ENCODE measurements at regions not wholly inside any gene's neighbourhood (a gene's known extent, or its start where the extent isn't known, plus 50 kb on each side); places are given as distances from the start of the nearest gene placed in this dataset.
"Not testable (repeated sequence)": the region's sequence is repeated elsewhere in the genome, so short reads cannot be mapped to it uniquely, and the experiment has no call there.

DNA sequence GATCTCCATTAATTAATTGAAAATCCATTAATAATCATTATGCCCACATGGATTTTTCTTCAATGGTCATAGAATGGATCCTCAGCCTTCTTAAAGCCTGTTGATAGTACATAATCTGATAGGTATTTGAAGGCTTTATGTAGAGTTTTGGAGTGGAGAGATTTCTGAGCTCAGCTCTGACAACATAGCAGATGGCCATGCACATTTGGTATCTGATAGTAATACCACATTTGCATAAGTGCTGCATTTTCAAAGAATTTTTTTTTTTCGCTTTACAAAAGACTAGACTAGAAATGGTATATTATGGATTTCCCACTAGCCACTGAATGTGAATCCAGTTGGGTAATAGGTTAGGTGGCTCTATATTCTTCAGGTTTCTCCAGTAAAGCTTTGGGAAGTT is 440.6 kb downstream of the FGF13 start:
- H3K9me3 ChIP-seq (ENCODE audit: low read length): peaks cover 6% of the 10 kb centered on the region; the same call in 1 of the 2 replicates
- no peak overlapping the region for H3K9ac ChIP-seq (ENCODE audit: insufficient read depth, low read depth, low read length)
- in situ Hi-C loops (cut with HindIII; ENCODE audit: extremely low pct_ligation_motif_present, low pct_unique_long_range_greater_than_20kb) (no loop called here), intact Hi-C loops (cut with micrococcal nuclease; ENCODE audit: unreplicated experiment) (no loop called here)
- no peak overlapping the region for H3K27ac ChIP-seq (ENCODE audit: extremely low read length, insufficient read depth, low read length)
- POLR2A ChIA-PET: no interaction called here
- H4K20me1 ChIP-seq (ENCODE audit: insufficient read depth, low read length): no peaks in the 10 kb centered on the region
- H3K4me2 ChIP-seq (ENCODE audit: low read depth, low read length): no peak overlapping the region
- no peaks in the 10 kb centered on the region for H3K4me1 ChIP-seq (ENCODE audit: insufficient read depth, low read length)
- DNase-seq (ENCODE audit: low spot score) (no peak), ATAC-seq (no peak), FAIRE-seq (no peak)
- H2AFZ ChIP-seq (ENCODE audit: low read length): no peak overlapping the region
- H3K36me3 ChIP-seq (replicated peaks in 1 of 2; ENCODE audit: control insufficient read depth in 1 of 2, insufficient read depth in 2 of 2, low read length in 2 of 2): no peaks in the 10 kb centered on the region
- no peak overlapping the region for H3K4me3 ChIP-seq (replicated peaks in 1 of 3; ENCODE audit: insufficient read depth in 1 of 3, low read depth in 2 of 3, low read length in 3 of 3)
- no peaks in the 10 kb centered on the region for H3K27me3 ChIP-seq (ENCODE audit: control insufficient read depth in 1 of 2, insufficient read depth in 2 of 2, low read length in 2 of 2)
- no peaks in the 10 kb centered on the region for H3K79me2 ChIP-seq (ENCODE audit: insufficient read depth, low read length)
- 0% methylated on average over 1 of the region's 1 CpG for WGBS (ENCODE audit: low lambda C conversion rate)
- BruUV-seq (replicated peaks): no TSS peak
- CTCF ChIA-PET (ENCODE audit: low intra/inter-chr PET ratio, low total read pairs): no interaction called here
- TF ChIP-seq, protein P1, sequence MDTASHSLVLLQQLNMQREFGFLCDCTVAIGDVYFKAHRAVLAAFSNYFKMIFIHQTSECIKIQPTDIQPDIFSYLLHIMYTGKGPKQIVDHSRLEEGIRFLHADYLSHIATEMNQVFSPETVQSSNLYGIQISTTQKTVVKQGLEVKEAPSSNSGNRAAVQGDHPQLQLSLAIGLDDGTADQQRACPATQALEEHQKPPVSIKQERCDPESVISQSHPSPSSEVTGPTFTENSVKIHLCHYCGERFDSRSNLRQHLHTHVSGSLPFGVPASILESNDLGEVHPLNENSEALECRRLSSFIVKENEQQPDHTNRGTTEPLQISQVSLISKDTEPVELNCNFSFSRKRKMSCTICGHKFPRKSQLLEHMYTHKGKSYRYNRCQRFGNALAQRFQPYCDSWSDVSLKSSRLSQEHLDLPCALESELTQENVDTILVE (CRISPR knock-in tag; IDR thresholded peaks at IDR 0.05): no peak

GRCh38 chrX:138282598-138283150 is 428.8 kb downstream of the FGF13 start:
- H3K27ac ChIP-seq (ENCODE audit: extremely low read length, insufficient read depth, low read length); FAIRE-seq; H3K4me3 ChIP-seq (replicated peaks in 1 of 3; ENCODE audit: insufficient read depth in 1 of 3, low read depth in 2 of 3, low read length in 3 of 3); H3K36me3 ChIP-seq (replicated peaks in 1 of 2; ENCODE audit: control insufficient read depth in 1 of 2, insufficient read depth in 2 of 2, low read length in 2 of 2); POLR2A ChIA-PET; H2AFZ ChIP-seq (ENCODE audit: low read length); ATAC-seq; H3K79me2 ChIP-seq (ENCODE audit: insufficient read depth, low read length); H3K4me1 ChIP-seq (ENCODE audit: insufficient read depth, low read length); CTCF ChIA-PET (ENCODE audit: low intra/inter-chr PET ratio, low total read pairs); BruUV-seq (replicated peaks); H3K27me3 ChIP-seq (ENCODE audit: control insufficient read depth in 1 of 2, insufficient read depth in 2 of 2, low read length in 2 of 2); H3K9ac ChIP-seq (ENCODE audit: insufficient read depth, low read depth, low read length); in situ Hi-C loops (cut with HindIII; ENCODE audit: extremely low pct_ligation_motif_present, low pct_unique_long_range_greater_than_20kb); H3K4me2 ChIP-seq (ENCODE audit: low read depth, low read length); H4K20me1 ChIP-seq (ENCODE audit: insufficient read depth, low read length); intact Hi-C loops (cut with micrococcal nuclease; ENCODE audit: unreplicated experiment); DNase-seq (ENCODE audit: low spot score): not testable (repeated sequence)
- WGBS (ENCODE audit: low lambda C conversion rate): no CpG with 5 or more reads among the region's 31 CpGs
- H3K9me3 ChIP-seq (ENCODE audit: low read length): peaks cover 25% of the 10 kb centered on the region; the same call in 1 of the 2 replicates
